ENCODE measurements at regions not wholly inside any gene's neighbourhood (a gene's known extent, or its start where the extent isn't known, plus 50 kb on each side); places are given as distances from the start of the nearest gene placed in this dataset.

DNA sequence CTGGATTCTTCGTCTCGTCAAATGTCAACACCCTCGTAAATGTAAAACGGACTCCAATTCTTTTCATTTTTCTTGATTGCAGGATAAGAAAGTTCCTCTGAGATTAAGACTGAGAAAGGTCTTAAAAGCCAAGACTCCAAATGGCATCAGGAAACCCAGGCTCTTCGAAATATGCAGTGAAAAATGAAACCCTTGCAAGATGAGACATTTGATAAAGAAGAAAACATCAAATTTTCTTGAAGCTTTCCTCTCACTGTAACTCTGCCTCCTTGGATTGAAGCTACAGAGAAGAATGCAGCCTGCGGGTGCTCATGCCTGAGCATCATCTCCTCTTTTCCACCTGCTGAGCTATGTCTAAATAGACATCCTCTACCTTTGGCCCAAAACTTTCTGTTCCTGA, 342.4 kb upstream of the THBS1 start:
- DNase-seq (ENCODE audit: low spot score, unreplicated experiment): no peak
- Mint-ChIP-seq H3K36me3 (ENCODE audit: insufficient read depth) (peaks cover 1% of the 10 kb centered on the region), H3K4me3 (ENCODE audit: low read depth) (no peak overlapping the region), H3K9me3 (ENCODE audit: low read depth) (peaks cover 4% of the 10 kb centered on the region), H3K27me3 (no peaks in the 10 kb centered on the region), H3K4me1 (ENCODE audit: low read depth) (no peaks in the 10 kb centered on the region), H3K27ac (no peak overlapping the region)
- TF ChIP-seq, protein P1, sequence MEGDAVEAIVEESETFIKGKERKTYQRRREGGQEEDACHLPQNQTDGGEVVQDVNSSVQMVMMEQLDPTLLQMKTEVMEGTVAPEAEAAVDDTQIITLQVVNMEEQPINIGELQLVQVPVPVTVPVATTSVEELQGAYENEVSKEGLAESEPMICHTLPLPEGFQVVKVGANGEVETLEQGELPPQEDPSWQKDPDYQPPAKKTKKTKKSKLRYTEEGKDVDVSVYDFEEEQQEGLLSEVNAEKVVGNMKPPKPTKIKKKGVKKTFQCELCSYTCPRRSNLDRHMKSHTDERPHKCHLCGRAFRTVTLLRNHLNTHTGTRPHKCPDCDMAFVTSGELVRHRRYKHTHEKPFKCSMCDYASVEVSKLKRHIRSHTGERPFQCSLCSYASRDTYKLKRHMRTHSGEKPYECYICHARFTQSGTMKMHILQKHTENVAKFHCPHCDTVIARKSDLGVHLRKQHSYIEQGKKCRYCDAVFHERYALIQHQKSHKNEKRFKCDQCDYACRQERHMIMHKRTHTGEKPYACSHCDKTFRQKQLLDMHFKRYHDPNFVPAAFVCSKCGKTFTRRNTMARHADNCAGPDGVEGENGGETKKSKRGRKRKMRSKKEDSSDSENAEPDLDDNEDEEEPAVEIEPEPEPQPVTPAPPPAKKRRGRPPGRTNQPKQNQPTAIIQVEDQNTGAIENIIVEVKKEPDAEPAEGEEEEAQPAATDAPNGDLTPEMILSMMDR (IDR thresholded peaks at IDR 0.05; ENCODE audit: unreplicated experiment): no peak

DNA sequence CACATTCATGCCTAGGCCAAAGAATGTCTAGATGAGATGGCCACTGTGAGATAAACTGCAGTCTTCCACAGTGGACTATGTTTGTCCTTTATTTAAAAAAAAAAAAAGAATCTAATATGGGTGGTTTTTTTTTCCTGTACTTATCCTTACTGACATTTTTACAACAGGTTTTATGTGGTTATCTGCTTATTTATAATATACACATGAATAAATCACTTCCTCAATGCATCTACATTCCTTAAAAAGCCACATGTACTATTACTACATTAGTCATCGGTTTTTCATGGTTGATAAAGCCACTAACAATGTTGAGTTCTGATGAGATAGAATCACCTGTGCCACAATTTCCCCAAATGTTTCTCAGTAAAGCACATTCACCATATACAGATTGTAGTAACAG, 341.3 kb upstream of the THBS1 start:
- Mint-ChIP-seq H3K4me1 (ENCODE audit: low read depth) (no peaks in the 10 kb centered on the region), H3K9me3 (ENCODE audit: low read depth) (peaks cover 4% of the 10 kb centered on the region), H3K27ac (no peak overlapping the region), H3K36me3 (ENCODE audit: insufficient read depth) (peaks cover 1% of the 10 kb centered on the region), H3K4me3 (ENCODE audit: low read depth) (no peak overlapping the region), H3K27me3 (no peaks in the 10 kb centered on the region)
- TF ChIP-seq, protein P1 (IDR thresholded peaks at IDR 0.05; ENCODE audit: unreplicated experiment): no peak
- no peak for DNase-seq (ENCODE audit: low spot score, unreplicated experiment)

DNA sequence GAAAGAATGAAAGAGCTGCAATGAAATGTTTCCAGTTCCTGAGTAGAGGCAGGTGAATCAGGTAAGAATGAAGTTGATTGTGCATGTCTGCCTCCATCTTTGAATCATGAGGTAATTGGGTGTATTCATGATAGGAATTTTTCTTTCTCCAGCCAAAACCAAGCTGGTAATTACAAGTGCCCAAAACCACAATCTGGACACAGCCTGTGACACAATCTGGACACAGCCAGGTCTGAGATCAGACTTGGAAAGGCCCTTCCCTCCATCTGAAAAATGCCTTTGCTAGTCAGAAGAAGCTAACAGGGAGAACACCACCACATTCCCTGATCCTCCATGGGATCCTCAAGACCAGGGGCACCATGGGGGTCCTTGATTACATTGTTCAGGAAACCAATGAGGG, 338.5 kb upstream of the THBS1 start:
- H3K36me3 Mint-ChIP-seq (ENCODE audit: insufficient read depth): peaks cover 1% of the 10 kb centered on the region
- TF ChIP-seq, protein P1 (IDR thresholded peaks at IDR 0.05; ENCODE audit: unreplicated experiment): no peak
- no peak overlapping the region for H3K27ac Mint-ChIP-seq
- no peak overlapping the region for H3K4me3 Mint-ChIP-seq (ENCODE audit: low read depth)
- H3K27me3 Mint-ChIP-seq: no peaks in the 10 kb centered on the region
- DNase-seq (ENCODE audit: low spot score, unreplicated experiment): no peak
- no peaks in the 10 kb centered on the region for H3K4me1 Mint-ChIP-seq (ENCODE audit: low read depth)
- H3K9me3 Mint-ChIP-seq (ENCODE audit: low read depth): peaks cover 4% of the 10 kb centered on the region

DNA sequence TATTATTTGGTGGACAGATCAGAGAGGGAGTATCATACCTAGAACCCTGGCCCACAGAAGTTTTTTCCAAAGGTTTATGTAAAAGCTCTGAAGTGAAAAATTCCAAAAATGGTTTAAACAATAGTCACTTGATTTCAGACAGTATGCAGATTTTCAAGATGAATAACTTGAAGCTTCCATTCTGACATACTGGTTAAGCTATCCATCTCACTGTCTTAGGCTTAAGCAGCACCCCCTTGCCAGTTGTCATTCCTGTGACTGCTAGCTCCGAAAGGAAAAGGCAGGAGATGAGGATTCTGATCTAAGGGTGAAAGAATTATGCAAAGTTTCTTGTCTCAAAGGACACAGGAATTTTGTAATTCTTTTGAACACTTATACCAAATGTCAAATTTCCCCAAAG, 337.5 kb upstream of the THBS1 start:
- TF ChIP-seq, protein P1 (IDR thresholded peaks at IDR 0.05; ENCODE audit: unreplicated experiment): no peak
- Mint-ChIP-seq H3K9me3 (ENCODE audit: low read depth) (peaks cover 4% of the 10 kb centered on the region), H3K4me1 (ENCODE audit: low read depth) (no peaks in the 10 kb centered on the region), H3K27me3 (peaks cover 4% of the 10 kb centered on the region), H3K4me3 (ENCODE audit: low read depth) (no peak overlapping the region), H3K36me3 (ENCODE audit: insufficient read depth) (peaks cover 1% of the 10 kb centered on the region), H3K27ac (no peak overlapping the region)
- DNase-seq (ENCODE audit: low spot score, unreplicated experiment): no peak

DNA sequence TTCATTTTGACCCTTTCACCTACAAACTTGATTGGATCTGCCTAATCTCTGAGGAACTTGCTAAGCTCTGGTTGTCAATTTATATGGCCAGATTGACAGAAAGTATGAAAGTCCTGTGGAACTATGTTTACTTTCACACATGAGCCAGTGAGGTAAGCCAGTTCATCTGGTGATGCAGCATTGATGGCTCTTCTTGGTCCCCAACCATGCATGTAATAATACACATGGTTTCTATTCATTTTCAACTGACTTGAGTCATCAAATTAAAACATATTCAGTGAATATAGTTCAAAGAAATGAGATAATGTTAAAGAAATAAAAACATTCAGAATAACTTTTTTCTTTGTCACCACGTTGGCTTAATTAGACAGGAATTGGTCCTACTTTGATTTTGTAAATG, 336.1 kb upstream of the THBS1 start:
- H3K4me3 Mint-ChIP-seq (ENCODE audit: low read depth): no peak overlapping the region
- no peak for DNase-seq (ENCODE audit: low spot score, unreplicated experiment)
- H3K27me3 Mint-ChIP-seq: peaks cover 13% of the 10 kb centered on the region
- TF ChIP-seq, protein P1 (IDR thresholded peaks at IDR 0.05; ENCODE audit: unreplicated experiment): no peak
- H3K4me1 Mint-ChIP-seq (ENCODE audit: low read depth): no peaks in the 10 kb centered on the region
- no peak overlapping the region for H3K27ac Mint-ChIP-seq
- peaks cover 1% of the 10 kb centered on the region for H3K36me3 Mint-ChIP-seq (ENCODE audit: insufficient read depth)
- peaks cover 4% of the 10 kb centered on the region for H3K9me3 Mint-ChIP-seq (ENCODE audit: low read depth)

All from progenitor cell of endocrine pancreas (in vitro differentiated cells).